AML-193 (cell line): ENCODE measurements at regions not wholly inside any gene's neighbourhood (a gene's known extent, or its start where the extent isn't known, plus 50 kb on each side); places are given as distances from the start of the nearest gene placed in this dataset.

Source experiments
- DNase-seq, 2 experiments: peaks; one replicate each; lab custom pipeline; 2025; lab: John Stamatoyannopoulos, UW

GRCh38 chr2:204428675-204429074 lies 116.6 kb upstream of the PARD3B start:
- no peak for DNase-seq

- DNase-seq, result no peak
These were observed 113.7 kb upstream of the PARD3B start for GRCh38 chr2:204431529-204431928.

DNA sequence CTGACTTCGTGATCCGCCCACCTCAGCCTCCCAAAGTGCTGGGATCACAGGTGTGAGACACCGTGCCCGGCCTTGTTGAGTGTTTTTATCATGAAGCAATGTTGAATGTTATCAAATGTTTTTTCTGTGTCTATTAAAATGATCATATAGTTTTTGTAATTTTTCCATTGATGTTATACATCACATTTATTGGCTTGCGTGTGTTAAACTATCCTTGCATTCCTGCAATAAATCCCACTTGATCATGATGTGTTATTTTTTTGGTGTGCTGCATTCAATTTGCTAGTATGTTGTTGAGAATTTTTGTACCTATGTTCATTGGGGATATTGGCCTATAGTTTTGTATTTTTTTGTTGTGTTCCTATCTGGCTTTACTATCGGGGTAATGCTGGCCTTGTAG lies 113.1 kb upstream of the PARD3B start:
- DNase-seq, result no peak

GRCh38 chr2:204434660-204435462 lies 110.4 kb upstream of the PARD3B start:
- no peak for DNase-seq

GRCh38 chr2:204436230-204436629 lies 109.0 kb upstream of the PARD3B start:
- no peak for DNase-seq

DNA sequence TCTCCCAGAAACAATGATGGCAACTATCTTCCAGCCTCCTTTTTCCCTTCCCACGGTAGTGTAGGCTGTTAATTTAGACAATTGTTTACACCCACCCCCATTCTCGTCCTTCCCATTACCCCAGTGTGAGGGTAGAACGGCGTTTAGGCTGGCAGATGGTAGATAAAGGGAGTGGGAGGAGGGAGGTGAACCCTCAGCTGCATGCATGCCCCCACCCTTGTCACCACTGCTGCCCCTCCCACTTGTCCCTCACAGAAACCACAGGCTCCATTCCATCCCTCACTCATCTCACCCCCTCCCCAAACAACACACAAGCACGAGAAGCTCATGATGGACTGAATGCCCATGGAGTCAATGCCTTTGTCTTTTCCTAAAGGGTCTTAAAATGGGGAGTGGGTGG lies 107.9 kb upstream of the PARD3B start:
- no peak for DNase-seq

GRCh38 chr2:204437815-204438756 lies 107.2 kb upstream of the PARD3B start:
- DNase-seq, result no peak

DNA sequence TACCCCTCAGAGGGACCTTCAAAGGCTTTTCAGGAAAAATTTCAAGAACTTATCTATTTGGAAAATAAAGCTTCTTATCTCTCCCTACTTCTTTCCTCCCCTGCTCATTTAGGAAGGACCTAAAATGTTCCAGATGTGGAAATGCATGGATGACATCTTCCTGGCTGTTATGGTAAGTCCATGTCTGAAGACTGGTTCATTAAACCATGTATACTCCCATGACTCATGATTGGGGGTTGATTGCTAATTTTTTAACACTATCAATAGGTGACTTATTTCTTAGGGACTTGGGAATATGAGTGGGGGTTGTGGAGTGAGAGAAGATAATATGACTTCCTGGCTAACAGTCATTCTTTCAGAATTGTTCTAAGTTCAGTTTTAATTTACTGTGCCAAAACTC lies 104.0 kb upstream of the PARD3B start:
- no peak for DNase-seq

- no peak for DNase-seq
These were observed 100.1 kb upstream of the PARD3B start for GRCh38 chr2:204445149-204445548.

DNA sequence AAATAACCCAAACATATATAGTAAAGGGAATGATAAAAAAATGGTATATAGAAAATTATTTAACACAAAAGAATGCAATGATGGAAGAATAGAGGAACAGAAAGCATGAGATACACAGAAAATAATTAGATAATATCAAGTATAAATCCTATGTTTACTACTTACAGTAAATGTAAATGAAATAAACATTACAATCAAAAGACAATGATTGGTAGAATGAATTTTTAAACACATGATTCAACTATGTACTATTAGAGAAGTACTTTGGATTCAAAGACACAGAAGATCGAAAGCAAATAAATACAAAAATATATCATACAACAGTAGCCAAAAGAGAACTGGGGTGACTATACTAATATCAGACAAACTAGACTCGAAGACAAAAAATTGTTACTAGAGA lies 97.6 kb upstream of the PARD3B start:
- DNase-seq, result no peak

DNA sequence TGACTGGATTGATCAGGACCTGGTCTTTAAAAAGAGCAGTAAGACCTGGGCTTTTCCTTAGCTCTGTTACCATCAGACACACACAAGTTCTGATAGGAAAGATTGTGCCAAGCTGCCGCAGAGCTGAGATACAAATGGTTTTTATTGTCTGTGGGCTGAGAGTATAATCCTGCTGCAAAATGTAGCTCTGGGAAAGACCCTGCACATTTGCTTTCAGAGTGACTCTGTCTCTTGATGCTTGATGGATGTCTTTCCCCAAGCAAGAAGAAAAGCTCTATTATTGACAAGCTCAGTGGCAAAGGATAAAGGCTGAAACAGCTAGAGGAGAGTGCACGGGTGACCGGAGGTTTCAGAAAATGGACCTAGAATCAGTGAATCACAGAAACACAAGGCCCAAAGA lies 95.3 kb upstream of the PARD3B start:
- no peak for DNase-seq

GRCh38 chr2:204451766-204452165 lies 93.5 kb upstream of the PARD3B start:
- DNase-seq, result no peak

- DNase-seq, result no peak
These were observed 92.7 kb upstream of the PARD3B start for GRCh38 chr2:204452464-204453023.

DNA sequence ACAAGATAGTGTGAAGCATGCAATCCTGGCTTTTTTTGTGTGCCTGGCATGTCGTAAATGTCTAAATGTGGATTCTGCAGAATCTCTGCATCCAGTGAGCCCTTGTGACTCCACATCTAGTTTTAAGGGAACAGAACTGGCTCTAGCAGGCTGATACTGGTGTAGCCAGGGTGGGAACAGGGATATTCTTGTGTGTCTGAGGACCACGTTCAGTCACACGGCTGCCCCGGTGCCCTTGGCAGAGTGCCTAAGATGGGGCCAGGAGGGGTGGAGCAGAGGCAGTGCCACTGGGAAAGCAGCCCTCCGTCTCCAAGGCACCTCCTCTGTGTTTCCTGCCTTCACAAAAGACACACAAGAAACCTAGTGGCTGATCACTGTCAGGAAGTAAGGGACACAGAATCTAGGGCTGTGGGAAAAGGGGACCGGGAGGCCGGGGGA lies 91.5 kb upstream of the PARD3B start:
- no peak for DNase-seq

DNA sequence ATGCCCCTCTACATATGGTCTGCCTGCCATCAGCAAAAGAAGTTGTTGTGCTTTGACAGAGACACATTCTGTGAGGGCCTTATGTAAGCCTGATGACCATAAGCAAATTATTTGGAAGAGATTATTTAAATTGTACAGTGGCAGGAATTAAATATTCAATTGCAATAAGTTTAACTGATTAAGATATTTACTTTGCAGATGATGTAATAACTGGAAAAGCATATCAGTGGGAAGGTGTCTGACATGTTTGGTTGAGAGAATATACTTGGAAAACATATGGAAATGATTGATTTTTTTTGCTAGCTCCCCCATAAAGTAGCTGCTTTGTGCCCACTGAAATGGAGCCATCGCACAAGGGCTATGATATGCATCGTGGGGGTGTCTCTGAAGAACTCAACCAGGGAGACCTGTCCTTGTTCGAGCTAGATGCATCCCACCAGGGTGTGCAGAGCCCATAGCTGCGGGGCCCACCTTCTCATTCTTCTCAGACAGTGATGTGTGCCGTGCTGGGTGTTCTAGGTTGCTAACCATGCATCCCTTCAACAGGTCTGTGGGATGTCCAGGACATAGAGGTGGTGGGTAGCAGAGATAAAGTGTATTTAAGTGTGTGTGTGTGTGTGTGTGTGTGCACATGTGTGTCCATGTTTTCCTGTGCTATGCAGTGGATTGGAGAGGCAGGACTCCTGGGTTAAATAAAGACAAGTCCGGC lies 90.4 kb upstream of the PARD3B start:
- no peak for DNase-seq

DNA sequence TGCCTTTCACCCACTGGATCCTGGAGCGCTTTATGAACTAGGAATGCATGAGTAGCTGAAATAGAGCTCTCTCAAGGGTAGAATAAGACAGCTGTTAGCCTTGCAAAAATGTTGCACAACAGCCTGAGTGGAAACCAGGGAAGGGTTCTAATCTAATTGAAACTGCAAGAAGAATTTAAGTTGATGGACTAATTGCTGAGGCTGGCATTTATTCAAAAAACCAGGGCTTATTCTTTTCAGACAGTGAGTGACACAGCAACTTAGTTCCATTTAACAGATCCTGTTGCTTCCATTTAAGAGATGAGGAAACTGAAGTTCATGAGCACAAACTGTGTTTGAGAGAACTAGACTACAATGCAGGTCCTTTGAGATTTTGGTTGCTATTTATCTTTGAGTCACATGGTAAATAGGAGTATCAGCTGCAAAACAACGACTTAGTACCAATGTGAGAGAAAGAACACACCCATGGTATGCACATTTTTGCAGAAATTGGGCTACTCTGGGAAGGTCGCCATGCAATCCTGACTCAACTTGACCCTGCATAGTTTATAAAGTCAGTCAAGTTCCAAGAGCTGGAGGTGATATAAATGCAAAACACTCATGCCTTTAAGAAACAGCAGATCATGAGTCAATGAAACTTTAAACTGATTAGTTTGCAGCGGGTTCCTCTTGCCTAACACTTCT lies 76.4 kb upstream of the PARD3B start:
- no peak for DNase-seq

- DNase-seq, result no peak
These were observed 75.1 kb upstream of the PARD3B start for GRCh38 chr2:204470178-204470620.

DNA sequence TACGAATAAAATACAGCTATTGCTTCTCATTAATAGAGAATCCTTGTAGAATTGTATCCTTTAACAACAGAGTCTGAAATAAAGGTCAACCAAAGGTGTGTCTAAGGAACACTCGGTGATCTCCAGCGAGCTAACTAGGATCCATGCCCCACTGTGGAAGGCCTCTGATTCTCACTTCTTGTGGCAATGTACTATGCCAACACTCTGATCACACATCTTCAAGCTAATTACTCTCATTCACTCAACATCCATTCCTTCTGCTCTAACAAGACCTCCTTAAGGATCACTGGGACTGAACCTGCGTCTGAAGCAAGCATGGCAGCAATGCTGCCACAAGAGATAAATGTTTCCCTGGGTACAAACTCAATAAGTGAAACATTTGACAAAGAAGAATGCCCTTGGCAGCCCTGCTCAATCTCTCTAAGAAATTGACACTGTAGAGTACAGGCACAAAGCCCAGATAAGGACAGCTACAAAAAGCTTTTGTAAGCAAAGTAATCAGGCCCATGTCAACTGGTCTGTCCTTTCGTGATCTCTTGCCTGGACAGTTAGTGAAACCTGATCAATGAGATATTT lies 74.6 kb upstream of the PARD3B start:
- no peak for DNase-seq

DNA sequence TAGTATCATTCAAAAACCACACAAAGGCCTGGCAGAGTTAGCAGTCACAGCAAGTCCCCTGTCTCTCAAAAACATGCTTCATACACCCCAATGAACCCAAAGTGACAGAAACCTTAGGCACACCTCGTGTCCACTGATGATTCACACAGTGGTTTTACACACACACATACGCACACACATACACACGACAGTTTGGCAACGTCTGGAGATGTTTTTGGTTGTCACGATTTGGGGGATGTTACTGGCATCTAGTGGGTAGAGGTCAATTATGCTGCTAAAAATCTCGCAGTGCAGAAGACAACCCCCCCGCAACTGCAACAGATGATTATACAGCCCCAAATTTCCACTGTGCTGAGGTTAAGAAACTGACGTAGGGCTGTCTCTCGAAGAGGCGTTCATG lies 72.9 kb upstream of the PARD3B start:
- no peak for DNase-seq

GRCh38 chr2:204473224-204473623 lies 72.1 kb upstream of the PARD3B start:
- no peak for DNase-seq

- no peak for DNase-seq
These were observed 69.9 kb upstream of the PARD3B start for GRCh38 chr2:204475399-204475798.
